NCI-H510A treated with DMSO at 0.1 percent for 48 hours (cell line): ENCODE measurements at regions not wholly inside any gene's neighbourhood (a gene's known extent, or its start where the extent isn't known, plus 50 kb on each side); places are given as distances from the start of the nearest gene placed in this dataset.
"Not testable (repeated sequence)": the region's sequence is repeated elsewhere in the genome, so short reads cannot be mapped to it uniquely, and the experiment has no call there.

Source experiments
- DNase-seq: peaks from one replicate; lab custom pipeline; 2025; lab: John Stamatoyannopoulos, UW

DNA sequence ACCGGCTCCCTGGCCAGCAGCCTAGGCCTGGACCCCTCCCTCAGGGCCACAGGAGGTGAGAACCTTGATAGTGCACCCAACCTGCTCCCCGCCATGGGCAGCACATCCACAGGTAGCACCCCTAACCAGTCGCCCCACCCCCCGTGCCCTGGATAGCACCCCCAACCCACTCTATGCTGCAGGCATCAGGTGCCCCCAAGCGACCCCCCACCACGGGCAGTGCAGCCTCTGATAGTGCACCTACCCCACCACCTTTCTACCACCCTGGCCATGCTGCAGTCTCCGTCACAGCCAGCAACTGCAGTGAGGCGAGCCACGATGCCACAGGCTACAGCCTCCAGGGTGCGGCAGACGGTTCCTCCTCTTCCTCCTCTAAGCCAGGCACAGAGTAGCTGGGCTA is 55.6 kb downstream of the SOWAHC start:
- no peak for DNase-seq

DNA sequence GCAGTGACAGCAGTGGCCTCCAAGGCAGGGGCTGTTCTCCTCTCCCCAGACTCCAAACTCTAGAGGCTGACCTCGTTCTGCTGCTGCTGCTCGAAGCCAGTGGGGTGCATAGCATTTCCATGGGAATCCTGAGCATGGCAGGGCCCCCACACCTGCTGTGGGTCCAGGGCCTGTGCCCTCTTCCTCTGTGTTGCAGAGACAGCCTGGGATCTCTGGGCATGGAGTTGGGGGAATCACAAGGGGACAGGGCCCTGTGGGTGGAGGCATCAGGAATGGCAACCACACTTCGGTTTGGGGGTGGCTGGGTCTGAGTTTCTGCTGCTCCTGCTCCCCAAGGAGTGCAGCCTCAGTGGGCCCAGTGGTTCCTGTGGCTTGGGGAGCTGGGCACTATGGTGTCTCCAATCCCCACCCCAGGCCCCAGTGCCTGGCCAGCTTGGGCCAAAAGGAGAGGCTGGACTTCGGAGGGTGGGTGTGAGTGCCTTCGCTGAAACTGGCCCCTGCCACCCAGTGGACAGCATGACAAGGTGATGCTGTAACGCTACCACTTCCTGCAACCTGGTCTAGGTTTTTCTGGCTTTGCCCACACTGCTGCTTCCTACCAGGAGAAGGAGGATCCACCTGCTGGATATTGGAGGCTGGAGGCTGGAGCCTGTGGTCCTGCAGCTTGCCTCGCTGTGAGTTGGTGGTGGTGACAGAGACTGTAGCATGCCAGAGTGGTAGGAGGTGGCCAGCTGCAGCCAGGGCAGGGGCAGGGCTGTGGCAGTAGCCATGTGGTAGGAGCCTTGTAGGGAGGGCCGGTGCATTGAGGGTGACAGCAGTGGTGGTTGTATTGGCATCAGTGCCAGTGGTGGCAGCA is 56.6 kb downstream of the SOWAHC start:
- DNase-seq = no peak

DNA sequence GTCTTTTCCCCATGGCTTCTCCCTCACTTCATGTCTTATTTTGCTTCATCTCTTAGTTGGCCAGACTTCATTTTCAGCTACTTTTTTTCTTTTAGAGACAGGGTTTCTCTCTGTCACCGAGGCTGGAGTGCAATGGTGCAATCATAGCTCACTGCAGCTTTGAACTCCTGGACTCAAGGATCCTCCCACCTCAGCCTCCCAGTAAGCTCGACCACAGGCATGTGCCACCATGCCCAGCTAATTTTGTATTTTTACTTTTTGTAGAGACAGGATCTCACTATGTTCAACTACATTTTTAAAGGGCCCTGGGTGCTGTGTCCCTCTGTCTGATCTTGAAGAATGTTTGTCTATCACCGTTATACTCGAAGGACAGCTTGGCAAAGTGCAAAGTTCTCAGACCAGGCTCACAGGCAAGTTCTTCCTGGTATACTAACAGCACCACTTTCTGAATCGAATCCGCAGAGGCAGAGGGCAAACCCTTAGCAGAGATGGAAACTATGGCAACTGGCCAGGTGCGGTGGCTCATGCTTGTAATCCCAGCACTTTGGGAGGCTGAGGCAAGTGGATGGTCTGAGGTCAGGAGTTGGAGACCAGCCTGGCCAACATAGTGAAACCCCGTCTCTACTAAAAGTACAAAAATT is 60.9 kb downstream of the SOWAHC start:
- DNase-seq = no peak

DNA sequence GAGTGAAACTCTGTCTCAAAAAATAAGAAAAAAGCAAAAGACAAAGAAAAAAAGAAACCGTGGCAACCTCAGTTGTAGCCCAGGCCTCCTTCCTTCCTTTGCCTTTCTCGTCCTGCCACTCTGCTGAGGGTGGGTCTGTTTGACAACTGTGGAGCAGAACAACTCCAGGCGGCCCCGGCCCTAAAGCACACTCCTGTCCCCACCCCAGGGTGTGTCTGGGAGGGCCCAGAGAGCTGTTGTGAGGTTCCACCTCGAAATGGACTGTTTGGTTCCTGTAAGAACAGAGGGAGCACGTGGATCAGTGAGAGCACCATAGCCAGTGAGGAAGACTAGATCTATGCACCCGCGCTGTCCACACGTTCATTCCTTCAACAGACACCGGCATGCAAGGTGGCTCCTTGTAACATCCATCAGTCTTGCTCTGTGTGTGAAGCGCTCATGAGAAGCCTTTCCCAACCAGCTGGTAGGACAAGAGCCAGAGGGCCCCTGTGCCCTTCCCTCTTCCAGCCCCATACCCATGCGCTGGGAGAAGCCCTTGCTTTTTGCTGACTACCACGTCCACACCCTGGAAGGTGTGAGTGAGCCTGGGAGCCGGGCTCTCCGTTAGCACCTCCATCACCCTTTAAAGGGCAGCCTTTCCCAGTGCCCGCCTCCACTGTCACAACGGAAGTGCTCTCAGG is 61.6 kb downstream of the SOWAHC start:
- DNase-seq = no peak

DNA sequence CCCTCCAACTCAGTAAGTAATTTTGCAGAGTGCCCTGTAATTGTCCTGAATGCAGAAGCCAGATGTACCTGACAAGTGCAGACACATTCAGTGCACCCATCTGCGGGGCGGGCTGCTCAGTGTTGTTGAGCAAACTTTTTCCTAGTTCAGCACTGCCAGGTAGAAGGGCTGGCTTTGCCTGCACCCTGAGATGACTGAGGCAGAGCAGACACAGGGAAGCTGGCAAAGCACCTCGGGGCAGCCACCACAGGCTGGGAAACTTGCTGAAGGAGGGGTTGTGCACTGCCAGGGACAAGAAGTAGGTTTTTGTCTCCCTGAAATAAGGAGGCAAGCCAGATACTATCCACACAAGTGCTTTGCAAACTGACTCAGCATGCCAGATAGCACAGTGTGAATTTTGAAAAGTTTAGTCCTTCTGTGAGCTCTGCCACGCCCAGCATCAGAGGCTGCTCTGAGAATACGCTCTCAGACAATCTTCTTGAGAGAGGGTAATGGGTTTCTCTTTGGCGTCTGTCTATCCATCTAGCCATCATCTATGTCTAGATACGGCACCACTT is 62.3 kb downstream of the SOWAHC start:
- DNase-seq = peak; percentile 28

DNA sequence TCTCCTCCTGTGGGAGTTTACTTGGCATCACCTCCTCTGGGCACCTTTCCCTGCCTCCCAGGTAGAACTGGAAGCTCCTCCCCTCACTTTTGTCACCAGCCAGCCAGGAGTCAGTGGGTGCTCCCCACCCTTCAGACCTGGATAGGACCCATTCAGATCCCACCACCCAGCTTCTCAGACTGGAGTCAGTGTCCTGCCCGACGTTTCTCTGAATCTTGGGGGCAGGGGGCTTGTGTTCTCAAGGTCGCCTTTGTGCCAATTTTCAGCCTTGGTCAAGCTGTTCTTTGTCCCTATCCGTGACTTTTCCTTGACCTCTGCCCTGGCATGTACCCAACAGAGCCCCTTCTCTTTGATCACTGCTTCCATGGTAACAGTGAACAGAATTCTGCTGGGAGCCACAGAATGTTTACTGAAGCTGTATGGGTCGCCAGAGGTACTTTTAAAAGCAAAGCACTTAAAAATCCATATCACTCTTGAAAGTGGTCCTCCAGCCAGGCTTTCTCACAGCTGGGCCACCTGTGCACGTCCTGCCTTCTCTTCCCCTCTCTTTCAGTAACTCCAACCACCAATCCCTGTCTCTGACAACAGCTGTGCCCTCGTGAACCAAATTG is 63.1 kb downstream of the SOWAHC start:
- DNase-seq = peak; percentile 56

DNA sequence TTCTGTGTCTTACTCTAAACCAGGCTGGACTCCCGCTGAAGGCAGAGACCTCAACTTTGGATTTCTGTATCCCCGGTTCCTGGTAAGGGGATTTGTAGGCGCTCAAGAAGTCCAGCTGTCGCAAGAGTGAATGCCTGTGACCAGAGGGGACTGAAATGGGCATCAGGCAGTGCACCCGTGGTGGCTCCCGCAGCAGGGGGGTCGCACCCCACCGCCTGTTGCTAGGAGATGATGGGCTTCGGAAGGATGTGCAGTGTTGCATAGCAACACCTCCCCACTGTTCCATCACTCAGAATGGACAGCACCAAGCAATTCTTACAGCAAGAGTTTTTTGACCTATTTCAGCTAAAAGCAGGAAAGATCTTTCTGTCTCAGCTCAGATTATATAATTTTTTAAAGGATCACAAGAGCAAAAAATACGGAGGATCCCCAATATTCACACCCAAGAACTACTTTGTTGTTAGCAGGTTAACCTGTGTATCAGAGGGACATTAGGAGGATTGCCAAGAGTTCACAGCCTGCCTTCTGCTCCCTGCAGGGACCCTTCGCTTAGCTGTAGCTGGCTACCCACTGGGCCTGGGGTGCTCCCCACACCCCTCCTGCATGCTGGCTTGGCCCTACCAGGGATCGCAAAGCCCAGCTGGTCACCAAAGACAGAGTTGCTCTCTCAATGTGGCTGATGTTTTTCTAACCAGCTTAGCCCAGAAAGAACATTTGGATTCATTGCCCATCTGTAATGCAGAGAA is 63.8 kb downstream of the SOWAHC start:
- DNase-seq = no peak

DNA sequence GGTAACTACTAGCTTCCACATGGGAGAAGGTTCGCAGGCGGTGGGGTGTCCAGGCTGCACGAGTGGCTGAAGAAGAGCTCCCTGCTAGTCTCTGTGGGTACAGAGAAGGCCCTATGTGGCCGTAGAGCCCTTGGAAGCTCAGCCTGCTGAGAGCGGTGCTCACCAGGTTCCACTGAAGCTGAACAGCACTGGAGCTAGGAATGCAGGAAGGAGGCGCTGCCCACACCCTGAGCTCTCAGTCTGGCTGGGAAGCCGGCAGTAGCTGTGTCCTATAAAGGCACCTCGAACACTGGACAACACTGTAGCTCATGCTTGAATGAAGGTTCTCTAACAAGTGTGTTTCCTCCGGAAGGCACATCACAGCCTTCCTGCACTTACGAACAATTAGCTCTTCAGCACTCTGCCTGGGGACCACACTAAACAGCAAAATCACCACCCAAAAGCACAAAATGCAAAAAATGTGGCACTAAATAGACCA is 64.6 kb downstream of the SOWAHC start:
- DNase-seq = not testable (repeated sequence)

DNA sequence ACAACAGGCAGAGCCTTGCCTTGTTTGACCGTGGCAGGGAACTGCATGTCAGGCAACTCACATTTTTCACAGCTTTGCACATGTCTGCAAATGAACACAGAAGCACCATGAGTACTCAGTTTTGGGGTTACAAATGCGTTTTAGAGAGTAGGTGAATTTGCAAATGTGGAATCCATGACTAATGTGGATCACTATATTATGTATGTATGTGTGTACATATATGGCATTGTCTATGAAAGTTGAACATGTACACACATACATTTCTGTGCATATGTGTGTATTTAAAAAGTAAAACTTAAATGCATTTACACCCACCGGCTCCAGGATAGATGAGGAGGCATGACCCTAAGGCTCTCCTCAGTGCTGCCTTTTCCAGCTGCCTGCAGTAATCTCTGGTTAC is 65.1 kb downstream of the SOWAHC start:
- DNase-seq = no peak

DNA sequence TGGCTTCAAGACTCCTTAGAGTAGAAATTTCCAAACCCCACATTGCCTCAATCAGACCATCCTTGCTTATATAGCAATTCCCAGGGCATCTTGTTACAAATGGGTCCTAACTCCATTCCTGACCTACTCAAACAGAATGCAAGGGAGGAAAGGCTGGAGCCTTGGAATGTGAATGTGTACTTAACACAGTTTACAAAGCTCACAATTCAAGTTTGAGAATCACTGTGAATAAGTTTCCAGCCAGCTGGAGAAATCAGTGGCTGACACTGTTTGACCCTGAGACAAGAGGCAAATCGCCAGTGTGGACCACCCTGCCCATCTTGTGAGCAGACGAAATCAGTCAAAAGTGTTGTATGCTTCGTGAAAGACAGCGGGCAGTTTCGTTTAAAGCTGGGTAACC is 65.5 kb downstream of the SOWAHC start:
- DNase-seq = no peak

DNA sequence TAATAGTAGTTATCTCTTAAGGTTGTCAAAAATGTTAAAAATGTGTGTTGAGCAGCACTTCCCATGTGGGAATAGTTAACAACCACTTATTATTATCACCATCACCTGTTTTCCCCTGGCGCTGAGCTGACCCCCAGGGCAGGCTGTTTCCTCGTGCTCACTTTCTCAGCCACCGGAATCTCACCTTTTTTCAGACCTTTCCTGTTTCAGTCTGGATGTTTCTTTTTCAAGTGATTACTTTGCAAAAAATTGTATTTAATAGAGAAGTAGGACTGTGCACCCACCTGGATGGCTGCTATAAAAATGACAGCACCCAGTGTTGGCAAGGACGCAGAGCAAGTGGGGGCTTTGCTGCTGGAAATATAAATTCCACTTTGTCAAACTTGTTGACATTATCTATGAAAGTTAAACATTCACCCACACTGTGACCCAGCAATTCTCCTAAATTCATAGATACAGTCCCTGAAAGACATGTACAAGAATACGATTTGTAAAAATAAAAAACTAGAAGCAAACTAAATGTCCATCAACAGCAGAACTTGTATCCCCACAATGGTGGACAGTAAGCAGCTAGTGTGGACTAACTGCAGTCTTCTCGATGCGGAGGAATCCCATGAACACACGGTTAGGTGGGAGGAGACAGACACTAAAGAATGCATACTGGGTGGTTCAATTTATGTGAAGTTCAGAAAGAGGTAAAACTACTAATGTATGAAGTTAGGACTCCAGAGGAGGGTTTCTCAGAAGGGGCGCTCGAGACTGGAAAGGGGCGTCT is 66.5 kb downstream of the SOWAHC start:
- no peak for DNase-seq

DNA sequence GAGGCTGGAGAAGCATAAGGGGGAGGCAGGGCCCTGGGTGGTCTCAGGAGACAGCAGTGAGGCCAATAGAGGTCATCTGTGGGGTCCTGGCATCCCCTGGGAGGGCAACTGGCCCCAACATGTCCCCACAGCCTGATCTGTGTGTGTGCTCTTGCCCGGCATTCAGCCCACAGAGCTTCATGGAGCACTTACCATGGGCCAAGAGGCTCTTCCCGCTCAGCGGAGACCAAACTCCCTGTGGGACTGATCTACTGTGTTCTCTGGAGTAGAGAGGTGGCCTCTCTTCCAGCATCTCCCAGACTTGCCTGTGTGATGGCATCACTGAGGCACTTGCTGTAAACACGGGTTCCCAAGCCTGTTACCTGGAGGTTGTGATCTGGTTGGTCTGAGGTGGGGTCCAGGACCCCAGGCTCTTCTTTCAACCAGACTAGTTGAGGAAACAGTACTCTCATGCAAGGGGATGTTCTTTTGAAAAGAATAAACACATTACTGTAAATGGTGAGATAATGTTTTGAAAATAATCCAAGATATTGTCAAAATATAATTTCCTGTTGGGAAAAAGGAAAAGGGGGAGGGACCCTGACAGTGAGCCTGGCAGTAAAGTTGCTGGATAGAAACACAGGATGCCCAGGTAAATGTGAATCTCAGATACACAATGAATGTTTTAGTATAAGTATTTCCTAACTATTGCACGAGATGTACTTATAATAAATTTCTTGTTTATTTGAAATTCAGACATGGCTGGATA is 67.6 kb downstream of the SOWAHC start:
- no peak for DNase-seq

DNA sequence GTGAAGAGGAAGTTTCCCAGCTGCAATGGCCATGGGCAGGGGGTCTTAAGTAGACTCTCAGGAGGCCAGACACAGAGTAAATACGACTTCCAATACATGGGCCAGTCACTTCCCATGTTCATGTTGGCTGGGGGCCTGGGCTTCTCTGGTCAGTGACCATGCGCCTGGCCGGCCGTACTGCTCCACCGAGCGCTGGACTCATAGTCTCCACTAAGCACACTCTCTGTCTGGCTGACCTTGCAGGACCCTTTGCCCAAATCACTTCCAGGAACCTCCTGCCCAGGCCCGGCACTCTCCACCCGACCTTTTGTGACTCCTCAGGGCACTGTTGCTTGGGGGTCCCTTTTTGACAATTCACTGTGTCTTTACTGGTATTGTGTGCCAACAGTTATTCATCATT is 69.3 kb downstream of the SOWAHC start:
- no peak for DNase-seq

DNA sequence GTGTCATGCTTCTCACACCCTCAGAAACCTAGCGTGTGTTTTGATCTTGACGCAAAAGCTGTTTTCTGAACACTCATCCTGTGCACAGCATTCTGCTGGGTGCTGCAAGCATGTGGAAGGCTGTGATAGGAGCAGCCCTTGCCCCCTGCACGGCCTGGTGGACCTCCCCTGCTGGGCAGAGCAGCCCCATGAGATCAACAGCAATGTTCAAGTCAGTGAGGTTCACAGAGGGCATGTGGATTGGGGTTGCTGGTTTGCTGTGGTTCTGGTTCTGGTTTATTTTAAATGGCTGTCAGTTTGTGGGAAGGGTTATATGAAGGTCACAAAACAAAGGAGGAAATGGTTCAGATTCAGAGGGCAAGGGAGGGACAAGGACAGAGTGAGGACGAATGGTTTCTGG is 71.3 kb downstream of the SOWAHC start:
- DNase-seq = no peak

DNA sequence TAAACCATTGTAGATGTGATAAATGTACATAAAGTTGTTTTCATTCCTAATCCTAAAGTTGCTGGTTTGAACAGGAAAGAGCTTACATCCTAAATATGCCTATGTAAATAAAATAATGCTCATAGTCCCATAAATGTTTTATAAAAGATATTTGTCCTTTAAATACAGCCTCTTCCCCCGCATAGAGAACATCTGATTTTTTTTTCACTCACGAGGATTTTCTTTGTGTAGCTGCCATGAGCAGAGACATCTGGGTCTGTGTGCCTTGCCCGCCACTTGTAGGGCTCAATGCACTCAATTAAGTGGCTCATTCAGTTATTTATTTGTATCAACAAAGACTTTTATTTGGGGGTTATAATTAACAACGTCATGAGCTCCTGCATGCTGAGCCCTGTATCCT is 72.8 kb downstream of the SOWAHC start:
- no peak for DNase-seq

DNA sequence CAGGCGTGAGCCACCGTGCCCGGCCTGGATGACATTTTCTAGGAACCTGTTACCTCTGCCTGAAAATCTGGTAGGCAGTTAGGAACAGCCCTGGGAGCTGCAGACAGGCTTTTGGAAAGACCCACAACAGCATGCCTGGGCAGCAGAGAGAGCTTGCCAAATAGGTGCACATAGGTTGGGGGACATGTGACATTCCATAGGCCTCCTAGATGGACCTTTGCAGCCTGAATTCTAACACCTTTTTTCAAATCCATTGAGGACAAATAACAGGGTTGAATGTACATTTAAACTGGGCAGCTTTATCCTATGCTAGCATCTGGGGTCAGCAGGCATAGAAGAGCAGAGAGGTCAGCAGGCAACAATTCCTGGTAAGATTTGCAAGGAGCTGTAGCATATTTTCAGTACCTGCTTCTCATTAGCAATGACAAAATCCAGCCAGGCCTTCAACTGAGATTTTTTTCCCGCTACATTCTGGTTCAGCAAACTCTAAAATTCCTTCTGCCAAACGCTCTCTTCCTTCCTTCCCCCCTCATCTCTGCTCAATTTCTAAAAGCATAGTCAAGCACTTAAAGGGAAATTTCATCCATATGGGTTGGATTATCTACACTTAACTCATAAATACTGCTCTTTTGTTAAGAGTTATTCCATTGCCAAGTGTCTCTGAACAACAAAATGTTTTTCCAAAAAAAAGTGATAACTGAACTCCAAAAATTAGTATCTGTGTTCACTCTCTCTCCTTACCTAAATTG is 75.2 kb downstream of the SOWAHC start:
- no peak for DNase-seq

DNA sequence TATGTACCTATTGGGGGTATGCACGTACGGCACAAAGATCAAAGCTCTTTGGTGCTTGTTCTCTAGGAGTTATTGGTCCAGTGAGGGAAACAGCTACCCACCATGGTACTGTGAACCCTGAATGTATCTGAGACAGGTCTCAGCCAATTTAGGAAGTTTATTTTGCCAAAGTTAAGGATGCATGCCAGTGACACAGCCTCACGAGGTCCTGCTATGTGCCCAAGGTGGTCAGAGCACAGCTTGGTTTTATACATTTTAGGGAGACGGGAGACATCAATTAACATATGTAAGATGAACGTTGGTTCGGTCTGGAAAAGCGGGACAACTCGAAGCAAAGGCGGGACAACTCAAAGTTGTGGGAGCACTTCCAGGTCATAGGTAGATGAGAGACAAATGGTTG is 75.8 kb downstream of the SOWAHC start:
- no peak for DNase-seq

DNA sequence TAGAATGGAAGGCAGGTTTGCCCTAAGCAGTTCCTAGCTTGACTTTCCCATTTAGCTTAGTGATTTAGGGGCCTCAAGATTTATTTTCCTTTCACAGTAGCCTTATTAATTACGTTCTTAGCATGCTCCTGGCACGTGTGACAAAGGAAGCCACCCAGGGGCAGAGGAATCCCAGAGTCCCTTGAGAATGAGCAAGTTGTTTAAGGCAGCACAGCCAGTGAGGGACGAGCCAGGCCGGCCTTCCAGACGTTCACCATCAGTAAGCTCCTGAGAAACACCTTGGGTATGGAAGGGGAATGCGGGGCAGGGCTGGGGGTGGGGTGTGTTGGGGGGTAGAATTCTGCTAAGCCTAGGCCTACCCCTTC is 76.3 kb downstream of the SOWAHC start:
- no peak for DNase-seq

DNA sequence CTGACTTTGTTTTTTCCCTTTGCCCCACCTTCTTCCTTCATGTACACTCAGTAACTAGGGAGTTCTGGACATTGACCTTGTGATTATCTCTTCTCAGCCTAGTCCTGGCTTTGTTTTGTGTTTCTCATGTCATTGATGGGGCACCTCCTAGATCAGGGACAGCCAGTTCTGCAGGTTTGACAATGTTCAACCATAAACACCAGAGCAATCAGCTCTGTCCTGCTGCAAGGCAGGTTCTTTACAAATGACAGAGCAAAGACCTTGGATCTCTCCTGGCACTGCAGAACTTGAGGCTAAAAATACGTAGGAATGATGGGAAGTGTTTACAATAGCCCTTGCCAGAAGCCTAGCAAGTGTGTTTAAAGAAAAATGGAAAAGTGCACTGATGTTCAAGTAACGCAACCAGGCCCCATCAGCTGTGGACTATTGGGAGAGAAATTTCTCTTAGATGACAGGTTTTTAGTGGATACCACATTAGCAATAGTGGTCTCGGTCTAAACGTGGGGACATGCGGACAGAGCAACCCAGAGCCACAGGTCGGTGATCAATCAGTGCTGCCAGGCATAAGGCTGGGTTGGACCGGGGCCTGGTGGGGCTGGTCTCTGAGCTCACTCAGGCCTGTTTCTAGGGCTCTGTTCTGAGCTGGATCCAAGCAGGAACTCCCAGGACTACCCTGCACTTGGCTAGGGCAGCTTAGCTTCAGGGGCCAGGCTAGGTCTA is 76.8 kb downstream of the SOWAHC start:
- peak; percentile 43 for DNase-seq
